ENCODE measurements at regions not wholly inside any gene's neighbourhood (a gene's known extent, or its start where the extent isn't known, plus 50 kb on each side); places are given as distances from the start of the nearest gene placed in this dataset.
A peak's percentile ranks its signal among the peaks of the same experiment; 100 is the strongest.

GRCh38 chr13:54841682-54842081 lies 1813.1 kb downstream of the OLFM4 start:
- Histone ChIP-seq H3K27ac (ENCODE audit: low read depth, low read length, severe bottlenecking) (no peak overlapping the region), H3K4me3 (ENCODE audit: extremely low read depth, insufficient read depth, low read length, poor library complexity, severe bottlenecking) (no peak overlapping the region), H3K4me1 (ENCODE audit: control insufficient read depth, insufficient read depth, low read length, poor library complexity, severe bottlenecking) (peaks cover 4% of the 10 kb centered on the region), H3K9me3 (ENCODE audit: control insufficient read depth, low read length) (no peaks in the 10 kb centered on the region), H3K36me3 (ENCODE audit: control insufficient read depth, insufficient read depth, low read length) (no peaks in the 10 kb centered on the region)

GRCh38 chr13:54845351-54845965 lies 1816.8 kb downstream of the OLFM4 start:
- no peaks in the 10 kb centered on the region for H3K9me3 ChIP-seq (ENCODE audit: control insufficient read depth, low read length)
- no peak overlapping the region for H3K4me3 ChIP-seq (ENCODE audit: extremely low read depth, insufficient read depth, low read length, poor library complexity, severe bottlenecking)
- no peaks in the 10 kb centered on the region for H3K36me3 ChIP-seq (ENCODE audit: control insufficient read depth, insufficient read depth, low read length)
- H3K27ac ChIP-seq (ENCODE audit: low read depth, low read length, severe bottlenecking) = no peak overlapping the region
- WGBS, 2 experiments (ENCODE audit: insufficient coverage in 2 of 2) = 57 to 60% methylated on average over 1 to 2 of the region's 6 CpGs
- peaks cover 4% of the 10 kb centered on the region for H3K4me1 ChIP-seq (ENCODE audit: control insufficient read depth, insufficient read depth, low read length, poor library complexity, severe bottlenecking)

- Histone ChIP-seq H3K4me3 (ENCODE audit: extremely low read depth, insufficient read depth, low read length, poor library complexity, severe bottlenecking) (no peak overlapping the region), H3K27ac (ENCODE audit: low read depth, low read length, severe bottlenecking) (no peak overlapping the region), H3K4me1 (ENCODE audit: control insufficient read depth, insufficient read depth, low read length, poor library complexity, severe bottlenecking) (no peaks in the 10 kb centered on the region), H3K9me3 (ENCODE audit: control insufficient read depth, low read length) (no peaks in the 10 kb centered on the region), H3K36me3 (ENCODE audit: control insufficient read depth, insufficient read depth, low read length) (no peaks in the 10 kb centered on the region)
These were observed 1824.2 kb downstream of the OLFM4 start for GRCh38 chr13:54852831-54853230.

- H3K27ac ChIP-seq (ENCODE audit: low read depth, low read length, severe bottlenecking) = no peak overlapping the region
- H3K4me3 ChIP-seq (ENCODE audit: extremely low read depth, insufficient read depth, low read length, poor library complexity, severe bottlenecking) = no peak overlapping the region
- H3K9me3 ChIP-seq (ENCODE audit: control insufficient read depth, low read length) = no peaks in the 10 kb centered on the region
- no peaks in the 10 kb centered on the region for H3K36me3 ChIP-seq (ENCODE audit: control insufficient read depth, insufficient read depth, low read length)
- WGBS, 2 experiments (ENCODE audit: insufficient coverage in 2 of 2) = no CpG with 5 or more reads among the region's 1 CpG
- H3K4me1 ChIP-seq (ENCODE audit: control insufficient read depth, insufficient read depth, low read length, poor library complexity, severe bottlenecking) = no peaks in the 10 kb centered on the region
These were observed 1831.2 kb downstream of the OLFM4 start for GRCh38 chr13:54859827-54860226.

GRCh38 chr13:54875111-54875510 lies 1846.5 kb downstream of the OLFM4 start:
- no peak overlapping the region for H3K4me3 ChIP-seq (ENCODE audit: extremely low read depth, insufficient read depth, low read length, poor library complexity, severe bottlenecking)

GRCh38 chr13:54879036-54879435 lies 1850.4 kb downstream of the OLFM4 start:
- no peak overlapping the region for H3K4me3 ChIP-seq (ENCODE audit: extremely low read depth, insufficient read depth, low read length, poor library complexity, severe bottlenecking)
- H3K27ac ChIP-seq (ENCODE audit: low read depth, low read length, severe bottlenecking) = no peak overlapping the region
- H3K36me3 ChIP-seq (ENCODE audit: control insufficient read depth, insufficient read depth, low read length) = no peaks in the 10 kb centered on the region
- H3K4me1 ChIP-seq (ENCODE audit: control insufficient read depth, insufficient read depth, low read length, poor library complexity, severe bottlenecking) = peaks cover 5% of the 10 kb centered on the region
- no CpG with 5 or more reads among the region's 2 CpGs for WGBS, 2 experiments (ENCODE audit: insufficient coverage in 2 of 2)
- H3K9me3 ChIP-seq (ENCODE audit: control insufficient read depth, low read length) = no peaks in the 10 kb centered on the region

More at GRCh38 chr13:54875111-54875510, 1846.5 kb downstream of the OLFM4 start:
- WGBS, 2 experiments (ENCODE audit: insufficient coverage in 2 of 2) = 68 to 89% methylated on average over 2 of the region's 3 CpGs
- H3K4me1 ChIP-seq (ENCODE audit: control insufficient read depth, insufficient read depth, low read length, poor library complexity, severe bottlenecking) = no peaks in the 10 kb centered on the region
- no peak overlapping the region for H3K27ac ChIP-seq (ENCODE audit: low read depth, low read length, severe bottlenecking)
- no peaks in the 10 kb centered on the region for H3K36me3 ChIP-seq (ENCODE audit: control insufficient read depth, insufficient read depth, low read length)
- H3K9me3 ChIP-seq (ENCODE audit: control insufficient read depth, low read length) = no peaks in the 10 kb centered on the region

GRCh38 chr13:54884682-54885081 lies 1856.1 kb downstream of the OLFM4 start:
- H3K9me3 ChIP-seq (ENCODE audit: control insufficient read depth, low read length) = no peaks in the 10 kb centered on the region
- 92% methylated on average over 2 of the region's 3 CpGs; no CpG with 5 or more reads in 1 of the 2 experiments for WGBS, 2 experiments (ENCODE audit: insufficient coverage in 2 of 2)
- no peak overlapping the region for H3K4me3 ChIP-seq (ENCODE audit: extremely low read depth, insufficient read depth, low read length, poor library complexity, severe bottlenecking)
- no peak overlapping the region for H3K27ac ChIP-seq (ENCODE audit: low read depth, low read length, severe bottlenecking)
- H3K36me3 ChIP-seq (ENCODE audit: control insufficient read depth, insufficient read depth, low read length) = no peaks in the 10 kb centered on the region
- peaks cover 7% of the 10 kb centered on the region for H3K4me1 ChIP-seq (ENCODE audit: control insufficient read depth, insufficient read depth, low read length, poor library complexity, severe bottlenecking)

GRCh38 chr13:54890976-54891375 lies 1862.4 kb downstream of the OLFM4 start:
- 77 to 86% methylated on average over 1 of the region's 2 CpGs for WGBS, 2 experiments (ENCODE audit: insufficient coverage in 2 of 2)
- H3K36me3 ChIP-seq (ENCODE audit: control insufficient read depth, insufficient read depth, low read length) = no peaks in the 10 kb centered on the region
- no peak overlapping the region for H3K4me3 ChIP-seq (ENCODE audit: extremely low read depth, insufficient read depth, low read length, poor library complexity, severe bottlenecking)
- peaks cover 7% of the 10 kb centered on the region for H3K4me1 ChIP-seq (ENCODE audit: control insufficient read depth, insufficient read depth, low read length, poor library complexity, severe bottlenecking)
- peak overlapping the region; percentile 42 for H3K27ac ChIP-seq (ENCODE audit: low read depth, low read length, severe bottlenecking)
- H3K9me3 ChIP-seq (ENCODE audit: control insufficient read depth, low read length) = no peaks in the 10 kb centered on the region

GRCh38 chr13:54901316-54901715 lies 1872.7 kb downstream of the OLFM4 start:
- no peak overlapping the region for H3K4me3 ChIP-seq (ENCODE audit: extremely low read depth, insufficient read depth, low read length, poor library complexity, severe bottlenecking)
- H3K36me3 ChIP-seq (ENCODE audit: control insufficient read depth, insufficient read depth, low read length) = no peaks in the 10 kb centered on the region
- WGBS, 2 experiments (ENCODE audit: insufficient coverage in 2 of 2) = no CpG with 5 or more reads among the region's 1 CpG
- no peaks in the 10 kb centered on the region for H3K9me3 ChIP-seq (ENCODE audit: control insufficient read depth, low read length)
- no peak overlapping the region for H3K27ac ChIP-seq (ENCODE audit: low read depth, low read length, severe bottlenecking)
- H3K4me1 ChIP-seq (ENCODE audit: control insufficient read depth, insufficient read depth, low read length, poor library complexity, severe bottlenecking) = no peaks in the 10 kb centered on the region

- H3K4me3 ChIP-seq (ENCODE audit: extremely low read depth, insufficient read depth, low read length, poor library complexity, severe bottlenecking) = no peak overlapping the region
- no peaks in the 10 kb centered on the region for H3K4me1 ChIP-seq (ENCODE audit: control insufficient read depth, insufficient read depth, low read length, poor library complexity, severe bottlenecking)
- no peak overlapping the region for H3K27ac ChIP-seq (ENCODE audit: low read depth, low read length, severe bottlenecking)
- WGBS, 2 experiments (ENCODE audit: insufficient coverage in 2 of 2) = 100% methylated on average over 1 of the region's 3 CpGs; no CpG with 5 or more reads in 1 of the 2 experiments
- no peaks in the 10 kb centered on the region for H3K36me3 ChIP-seq (ENCODE audit: control insufficient read depth, insufficient read depth, low read length)
- peaks cover 3% of the 10 kb centered on the region for H3K9me3 ChIP-seq (ENCODE audit: control insufficient read depth, low read length)
These were observed 1883.8 kb downstream of the OLFM4 start for GRCh38 chr13:54912367-54912766.

- H3K36me3 ChIP-seq (ENCODE audit: control insufficient read depth, insufficient read depth, low read length) = no peaks in the 10 kb centered on the region
- peaks cover 3% of the 10 kb centered on the region for H3K9me3 ChIP-seq (ENCODE audit: control insufficient read depth, low read length)
- H3K4me3 ChIP-seq (ENCODE audit: extremely low read depth, insufficient read depth, low read length, poor library complexity, severe bottlenecking) = no peak overlapping the region
- no peaks in the 10 kb centered on the region for H3K4me1 ChIP-seq (ENCODE audit: control insufficient read depth, insufficient read depth, low read length, poor library complexity, severe bottlenecking)
- no peak overlapping the region for H3K27ac ChIP-seq (ENCODE audit: low read depth, low read length, severe bottlenecking)
- no CpG with 5 or more reads among the region's 4 CpGs for WGBS, 2 experiments (ENCODE audit: insufficient coverage in 2 of 2)
These were observed 1885.1 kb downstream of the OLFM4 start for GRCh38 chr13:54913668-54914067.

All from mesodermal cell (in vitro differentiated cells).